HG02763 (cell line): ENCODE measurements at regions not wholly inside any gene's neighbourhood (a gene's known extent, or its start where the extent isn't known, plus 50 kb on each side); places are given as distances from the start of the nearest gene placed in this dataset.
"Not testable (repeated sequence)": the region's sequence is repeated elsewhere in the genome, so short reads cannot be mapped to it uniquely, and the experiment has no call there.

Source experiments
- ATAC-seq: cut with Tn5 transposase; IDR thresholded peaks from one replicate; pipeline ENCODE4 v1.9.1; 2021; ENCODE audit warnings: mild to moderate bottlenecking, moderate library complexity; ENCODE audit not compliant: unreplicated experiment

GRCh38 chr4:149870008-149870407 lies 54.4 kb upstream of the IQCM start:
- no peak for ATAC-seq

DNA sequence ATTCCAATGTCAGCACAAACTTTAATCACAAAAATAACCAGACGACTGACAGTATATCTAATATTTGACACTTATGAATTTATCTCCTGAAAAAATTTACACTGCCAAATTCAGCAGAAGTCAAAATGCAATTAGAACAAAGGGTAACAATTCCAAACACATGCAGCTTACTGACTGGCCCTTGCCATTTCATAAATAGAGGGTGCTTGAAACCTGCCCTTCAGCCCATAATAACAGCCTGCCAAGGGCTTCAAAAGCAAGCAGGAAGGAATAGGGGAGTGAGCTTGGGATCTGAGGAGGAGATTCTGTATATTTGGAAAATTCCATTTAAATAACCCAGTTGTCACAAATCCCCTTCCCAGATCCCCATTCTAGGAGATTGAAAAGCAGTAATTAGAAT lies 66.1 kb upstream of the IQCM start:
- no peak for ATAC-seq

DNA sequence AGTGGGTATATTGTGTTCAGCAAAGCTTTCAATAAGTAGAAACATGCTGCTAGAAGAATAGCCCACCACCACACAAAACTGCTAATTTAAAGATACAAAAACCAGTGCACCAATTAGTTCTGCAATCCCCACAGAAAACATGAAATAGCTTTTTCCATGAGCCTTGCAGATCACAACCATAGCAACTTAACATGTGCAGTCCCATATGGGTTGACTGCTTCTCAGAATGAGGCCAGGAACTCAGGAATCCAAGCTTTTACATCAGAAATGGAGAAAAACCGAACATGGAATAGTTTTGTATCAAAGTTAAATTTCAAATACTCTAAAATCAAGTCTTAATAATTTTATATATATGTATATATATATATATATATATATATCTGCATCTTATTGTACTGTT lies 66.6 kb upstream of the IQCM start:
- no peak for ATAC-seq

GRCh38 chr4:149884046-149884445 lies 68.4 kb upstream of the IQCM start:
- no peak for ATAC-seq

- no peak for ATAC-seq
These were observed 69.0 kb upstream of the IQCM start for GRCh38 chr4:149884529-149885181.

GRCh38 chr4:149885896-149886295 lies 70.3 kb upstream of the IQCM start:
- ATAC-seq: no peak

- ATAC-seq: no peak
These were observed 71.3 kb upstream of the IQCM start for GRCh38 chr4:149886786-149887490.

- ATAC-seq: no peak
These were observed 74.3 kb upstream of the IQCM start for GRCh38 chr4:149889991-149890390.

DNA sequence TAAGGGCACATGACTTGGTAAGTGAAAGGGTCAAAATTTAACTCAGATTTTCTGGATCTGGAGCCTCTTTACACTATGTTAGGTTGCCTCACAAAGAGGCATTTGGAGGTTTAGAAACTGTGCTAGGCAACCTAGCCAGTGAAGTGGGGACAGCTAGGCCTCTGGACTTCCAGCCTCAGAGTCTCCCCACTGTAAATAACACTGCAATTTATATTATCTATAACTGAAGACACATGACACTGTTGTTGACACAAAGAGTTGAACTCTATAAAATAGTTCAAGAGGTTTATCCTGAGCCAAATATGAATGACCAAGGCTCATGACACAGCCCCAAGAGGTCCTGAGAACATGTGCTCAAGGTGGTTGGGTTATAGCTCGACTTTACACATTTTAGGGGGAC lies 74.9 kb upstream of the IQCM start:
- ATAC-seq: no peak

GRCh38 chr4:149891426-149891825 lies 75.8 kb upstream of the IQCM start:
- ATAC-seq: no peak

- ATAC-seq: no peak
These were observed 80.8 kb upstream of the IQCM start for GRCh38 chr4:149896432-149896831.

GRCh38 chr4:149897783-149898182 lies 82.1 kb upstream of the IQCM start:
- ATAC-seq: no peak

DNA sequence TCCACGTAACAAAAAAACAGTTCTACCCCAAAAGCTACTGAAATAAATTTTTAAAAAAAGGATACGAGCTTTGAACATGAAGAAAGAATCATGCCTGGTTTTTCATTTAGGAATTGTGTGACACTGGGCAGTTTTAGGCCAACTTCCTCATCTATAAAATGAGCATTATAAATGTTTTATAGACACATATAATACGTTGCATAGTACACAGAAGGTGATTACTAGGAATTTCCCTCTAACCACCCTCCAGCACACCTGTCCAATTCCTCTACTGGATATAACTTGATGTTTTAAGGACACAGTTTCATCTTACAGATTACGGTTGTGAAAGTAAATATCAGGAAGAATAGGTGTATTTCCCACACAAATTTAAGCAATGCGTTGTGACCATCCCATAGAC lies 85.5 kb upstream of the IQCM start:
- ATAC-seq: no peak

DNA sequence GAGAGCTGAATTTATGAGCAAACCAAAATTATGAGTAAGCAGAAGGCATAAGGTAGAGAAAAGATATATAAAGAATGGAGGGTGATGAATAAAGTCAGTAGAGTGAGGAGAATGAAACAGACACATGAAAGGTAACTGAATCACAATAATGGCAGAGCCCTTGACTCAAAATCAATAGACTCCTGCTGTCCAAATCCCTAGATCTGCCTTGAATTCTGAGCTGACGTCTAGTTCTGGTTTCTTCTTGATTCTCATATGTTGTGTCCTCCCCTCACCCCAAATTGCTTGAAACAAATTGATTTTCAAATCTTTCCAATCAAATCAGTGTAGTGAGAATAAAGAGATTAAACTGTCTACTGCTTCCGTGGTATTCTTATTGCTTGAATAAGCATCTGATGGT lies 86.6 kb upstream of the IQCM start:
- no peak for ATAC-seq

DNA sequence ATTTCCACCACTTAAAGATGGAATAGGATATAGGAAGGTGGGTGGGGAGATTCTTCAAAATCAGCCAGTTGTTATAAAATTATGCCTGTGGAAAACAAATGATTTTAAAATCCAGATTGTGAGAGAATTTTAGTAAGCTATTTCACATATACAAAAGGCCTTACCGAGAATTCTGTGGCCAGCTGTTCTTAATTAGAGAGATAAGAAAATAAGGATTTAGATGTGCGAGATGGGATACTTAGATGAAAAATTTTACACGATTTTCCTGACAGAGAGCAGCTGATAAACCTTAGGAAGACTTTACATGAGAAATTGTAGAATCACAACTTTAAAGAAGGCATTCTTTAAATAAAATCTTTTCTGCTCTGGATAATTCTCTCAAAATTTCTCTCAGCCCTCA lies 94.5 kb upstream of the IQCM start:
- ATAC-seq: no peak

- ATAC-seq: no peak
These were observed 95.1 kb upstream of the IQCM start for GRCh38 chr4:149910604-149911350.

GRCh38 chr4:149911354-149911753 lies 95.7 kb upstream of the IQCM start:
- ATAC-seq: no peak

GRCh38 chr4:149912000-149912399 lies 96.4 kb upstream of the IQCM start:
- ATAC-seq: no peak

DNA sequence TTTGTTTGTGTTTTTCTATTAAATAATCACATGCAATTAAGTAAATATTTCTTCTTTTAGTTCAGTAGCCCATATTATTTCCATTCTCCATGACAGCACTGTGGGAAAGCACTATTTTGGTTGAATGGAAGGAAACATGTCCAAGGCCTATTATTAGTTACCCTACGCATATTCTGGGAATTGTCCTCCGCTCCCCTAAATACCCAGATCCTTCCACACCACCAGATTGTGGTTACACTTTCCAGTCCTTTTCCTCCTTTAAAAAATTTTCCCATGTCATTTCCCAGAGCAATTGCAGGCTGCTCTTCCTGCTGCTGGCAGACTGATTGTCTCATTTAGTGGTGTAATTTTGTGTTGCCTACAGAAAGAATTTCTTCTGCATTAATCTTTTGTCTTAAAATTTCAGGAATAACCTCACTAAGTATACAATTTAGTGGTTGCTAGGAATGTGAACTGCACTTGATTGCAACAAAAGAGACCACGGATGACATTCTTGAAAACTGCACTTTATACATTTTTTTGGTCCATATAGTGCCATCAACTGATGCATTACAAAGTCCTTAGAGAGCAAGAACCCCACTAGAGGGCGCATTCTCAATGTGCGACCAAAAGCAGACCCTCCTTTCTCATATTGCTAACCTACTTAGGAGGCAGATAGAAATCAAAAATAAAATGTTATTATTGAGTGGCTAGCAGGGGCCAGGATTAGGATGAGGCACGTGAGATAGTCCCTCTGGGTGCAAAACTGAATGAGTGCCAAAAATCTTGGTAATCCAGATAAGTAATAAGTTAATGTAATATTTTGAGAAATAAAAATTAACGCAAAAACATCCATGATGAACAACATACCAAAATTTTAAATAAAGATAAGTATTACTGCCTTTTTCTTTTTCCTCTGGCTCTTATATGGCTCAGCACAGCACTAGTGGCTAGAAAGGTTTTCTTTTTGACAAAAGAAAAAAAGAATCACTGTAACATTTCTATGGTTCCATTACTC lies 98.8 kb upstream of the IQCM start:
- no peak for ATAC-seq

GRCh38 chr4:149915735-149916134 lies 100.1 kb upstream of the IQCM start:
- ATAC-seq: not testable (repeated sequence)

DNA sequence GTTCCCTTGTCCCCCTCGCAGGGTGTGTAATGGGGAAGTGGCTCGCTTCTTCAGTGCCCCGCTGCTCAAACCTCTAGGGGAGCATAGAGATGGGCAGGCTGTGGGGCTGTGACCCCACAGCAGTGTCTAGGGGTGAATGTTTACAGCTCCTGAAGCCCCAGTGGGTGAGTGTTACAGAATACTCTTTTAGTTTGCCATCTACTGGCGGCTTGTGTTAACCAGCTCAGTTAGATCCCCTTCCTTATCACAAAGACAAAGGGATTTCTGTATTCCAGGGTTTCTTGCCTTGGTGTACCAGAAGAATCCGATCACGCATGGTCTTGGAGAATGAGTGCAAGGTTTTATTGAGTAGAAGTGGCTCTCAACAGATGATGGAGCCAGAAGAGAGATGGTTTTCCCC lies 108.1 kb upstream of the IQCM start:
- ATAC-seq: no peak
